ENCODE measurements at regions not wholly inside any gene's neighbourhood (a gene's known extent, or its start where the extent isn't known, plus 50 kb on each side); places are given as distances from the start of the nearest gene placed in this dataset.

- TF ChIP-seq TCF7L2 (IDR thresholded peaks at IDR 0.05; ENCODE audit: borderline replicate concordance, extremely low read depth, insufficient read depth, insufficient read length) (no peak), CTCF (IDR thresholded peaks at IDR 0.05 in 2 of 3, conservative IDR thresholded peaks at IDR 0.05 in 1 of 3; ENCODE audit: borderline replicate concordance in 1 of 3, insufficient read depth in 1 of 3, low read depth in 2 of 3, low read length in 2 of 3) (no peak), POLR2A (IDR thresholded peaks at IDR 0.05; ENCODE audit: borderline replicate concordance, extremely low read depth, insufficient read depth, insufficient read length) (no peak), EZH2 (IDR thresholded peaks at IDR 0.05) (no peak), YY1 (IDR thresholded peaks at IDR 0.05; ENCODE audit: extremely low read depth, insufficient replicate concordance, low read depth, low read length) (no peak)
Measured at GRCh38 chr7:121504482-121504881, 108.4 kb upstream of the FAM3C start.
